ENCODE measurements at regions not wholly inside any gene's neighbourhood (a gene's known extent, or its start where the extent isn't known, plus 50 kb on each side); places are given as distances from the start of the nearest gene placed in this dataset.

GRCh38 chr15:70284438-70285214 is 186.9 kb upstream of the TLE3 start:
- TF ChIP-seq POLR2AphosphoS5 (IDR thresholded peaks at IDR 0.05; ENCODE audit: low read depth, low read length) (no peak), TAF1 (IDR thresholded peaks at IDR 0.05; ENCODE audit: borderline replicate concordance, insufficient read depth, low read length) (no peak)
